ENCODE measurements at regions not wholly inside any gene's neighbourhood (a gene's known extent, or its start where the extent isn't known, plus 50 kb on each side); places are given as distances from the start of the nearest gene placed in this dataset.

DNA sequence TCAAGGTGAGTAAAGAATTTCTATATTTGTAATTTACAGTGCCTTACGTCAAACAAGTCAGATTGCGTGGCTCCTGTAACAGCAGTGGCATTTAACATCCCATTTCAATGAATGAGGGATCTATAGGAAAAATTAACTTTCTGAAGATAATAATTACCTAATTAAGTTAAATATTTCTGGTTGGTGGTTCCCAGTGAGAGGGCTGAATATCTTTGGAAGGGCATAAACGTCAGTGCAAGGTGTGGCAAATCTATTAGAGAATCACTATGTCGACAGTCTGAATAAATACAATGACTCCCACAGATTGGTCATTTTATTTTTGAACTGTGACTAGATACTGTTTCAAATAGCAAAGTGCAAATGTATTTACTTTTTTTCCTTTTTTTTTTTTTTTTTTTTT is 80.0 kb downstream of the S1PR1 start:
- no peak for DNase-seq (ENCODE audit: low read depth in 2 of 3, low spot score in 2 of 3)

DNA sequence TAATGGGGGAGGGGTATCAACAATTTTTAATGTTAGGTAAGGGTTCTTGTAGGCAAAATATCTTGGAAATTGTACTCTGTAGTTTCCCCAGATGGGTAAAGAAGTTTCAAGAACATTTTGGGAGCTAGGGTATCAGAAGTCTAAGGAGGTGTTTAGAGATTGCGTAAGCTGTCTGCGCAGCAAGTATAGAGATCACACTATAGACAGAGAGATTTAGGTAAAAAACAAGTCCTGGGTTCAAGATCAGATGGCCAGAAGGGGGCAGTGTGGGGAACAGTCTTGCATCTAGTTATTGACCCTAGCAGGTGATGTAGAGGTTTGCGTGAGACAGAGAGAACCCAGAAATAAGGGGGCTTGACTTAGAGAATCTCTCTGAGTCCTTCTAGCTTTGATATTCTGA is 80.8 kb downstream of the S1PR1 start:
- DNase-seq (ENCODE audit: low read depth in 2 of 3, low spot score in 2 of 3) = no peak

DNA sequence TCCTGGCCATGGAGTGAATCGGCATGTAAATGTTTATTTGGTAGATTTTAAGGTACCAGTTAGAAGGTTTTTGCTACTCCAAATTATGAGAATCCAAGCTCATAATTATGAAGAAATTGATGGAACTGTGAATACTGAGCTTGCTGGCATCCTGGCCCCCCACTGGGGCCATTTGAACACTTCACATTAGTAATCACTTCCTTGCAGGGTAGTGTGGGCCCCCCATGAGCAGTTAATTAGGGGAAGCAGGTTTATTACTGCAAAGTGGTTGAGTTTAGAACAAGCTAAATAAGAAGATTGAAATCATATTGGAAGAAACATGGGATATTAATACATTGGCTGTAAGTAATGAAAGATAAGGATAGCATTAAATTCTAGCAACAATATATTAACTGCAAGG is 86.7 kb downstream of the S1PR1 start:
- DNase-seq (ENCODE audit: low read depth in 2 of 3, low spot score in 2 of 3) = no peak

DNA sequence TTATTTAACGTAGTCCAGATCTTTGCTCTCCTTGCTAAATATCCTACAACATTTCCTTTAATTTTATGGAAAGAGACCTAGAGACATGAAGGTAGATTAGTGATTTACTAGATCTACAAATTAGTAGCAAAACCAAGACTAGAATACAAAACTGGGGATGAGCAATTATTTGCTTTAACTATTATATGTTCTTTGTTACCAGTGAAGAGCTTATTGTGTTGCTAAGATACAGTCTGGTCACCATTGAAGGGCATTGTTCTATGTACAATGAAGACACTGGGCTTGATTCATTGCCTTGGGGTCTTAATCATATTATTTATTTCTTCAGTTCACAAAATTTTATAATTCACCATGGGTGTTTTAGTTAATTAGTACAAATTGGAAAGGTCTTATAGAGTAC is 88.3 kb downstream of the S1PR1 start:
- DNase-seq (ENCODE audit: low read depth in 2 of 3, low spot score in 2 of 3) = no peak

DNA sequence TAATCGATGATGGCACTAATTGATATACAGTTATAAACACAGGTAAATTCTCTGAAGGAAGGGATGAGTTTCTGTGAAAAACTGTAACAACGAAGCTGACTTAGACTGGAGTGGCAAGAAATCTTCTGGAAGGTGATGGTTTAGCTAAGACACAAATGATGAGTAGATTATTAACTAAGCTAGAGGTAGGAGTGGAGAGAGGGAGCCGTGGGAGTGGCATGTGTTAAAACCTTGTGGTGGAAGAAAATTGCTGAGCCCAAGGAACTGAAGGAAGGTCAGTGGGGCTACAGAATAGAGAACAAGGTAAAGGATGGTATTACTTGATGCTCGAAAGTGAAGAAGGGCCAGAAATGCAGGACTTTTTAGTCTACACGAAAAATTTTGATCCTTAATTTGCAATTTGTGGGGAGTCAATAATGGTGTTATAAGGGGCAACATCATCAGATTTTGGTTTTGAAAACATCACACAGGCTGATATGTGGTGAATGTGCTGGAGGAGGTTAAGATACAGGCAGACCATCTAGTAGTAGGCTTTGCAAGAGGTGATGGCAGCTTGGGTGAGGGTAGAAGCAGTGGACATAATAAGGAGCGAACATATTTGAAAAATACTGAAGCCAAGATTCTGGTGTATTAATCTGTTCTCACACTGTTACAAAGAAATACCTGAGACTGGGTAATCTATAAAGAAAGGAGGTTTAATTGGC is 93.8 kb downstream of the S1PR1 start:
- DNase-seq (ENCODE audit: low read depth in 2 of 3, low spot score in 2 of 3) = no peak

DNA sequence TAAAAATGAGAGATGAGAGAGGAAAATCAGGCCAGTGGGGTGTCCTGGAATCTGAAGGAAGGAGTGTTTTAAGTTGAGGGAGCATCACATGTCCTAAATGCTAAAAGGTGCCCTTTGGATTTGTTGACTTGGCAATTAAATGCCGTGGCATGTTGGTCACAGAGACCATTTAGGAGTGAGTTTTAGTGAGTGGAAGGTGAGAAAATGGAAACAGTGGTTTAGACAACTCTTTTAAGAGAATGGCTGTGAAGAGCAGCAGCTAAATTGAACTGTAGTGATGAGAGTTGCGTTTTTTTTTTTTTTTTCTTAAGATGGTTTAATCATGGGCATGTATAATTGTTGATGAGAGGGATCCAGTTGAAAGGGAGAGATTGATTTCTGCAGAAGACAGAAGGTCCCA is 95.0 kb downstream of the S1PR1 start:
- DNase-seq (ENCODE audit: low read depth in 2 of 3, low spot score in 2 of 3) = no peak

DNA sequence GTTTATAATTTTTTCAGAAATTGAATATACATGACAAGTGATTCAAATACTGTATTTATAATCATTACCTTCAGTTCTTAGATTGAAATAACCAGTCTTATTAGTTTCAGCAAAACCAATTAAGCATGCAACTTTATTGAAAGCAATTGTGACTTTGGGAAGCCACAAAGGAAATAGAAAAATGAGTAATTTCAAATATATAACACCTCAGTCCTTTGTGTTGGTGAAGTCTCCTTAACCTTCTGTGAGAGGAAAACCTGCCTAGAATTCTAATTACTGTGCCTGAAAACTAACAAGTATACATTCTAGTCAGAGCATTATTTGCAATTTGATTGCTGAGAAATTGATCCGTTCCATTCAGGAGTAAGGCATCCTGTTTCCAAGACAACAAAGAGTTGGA is 95.8 kb downstream of the S1PR1 start:
- DNase-seq (ENCODE audit: low read depth in 2 of 3, low spot score in 2 of 3) = no peak

DNA sequence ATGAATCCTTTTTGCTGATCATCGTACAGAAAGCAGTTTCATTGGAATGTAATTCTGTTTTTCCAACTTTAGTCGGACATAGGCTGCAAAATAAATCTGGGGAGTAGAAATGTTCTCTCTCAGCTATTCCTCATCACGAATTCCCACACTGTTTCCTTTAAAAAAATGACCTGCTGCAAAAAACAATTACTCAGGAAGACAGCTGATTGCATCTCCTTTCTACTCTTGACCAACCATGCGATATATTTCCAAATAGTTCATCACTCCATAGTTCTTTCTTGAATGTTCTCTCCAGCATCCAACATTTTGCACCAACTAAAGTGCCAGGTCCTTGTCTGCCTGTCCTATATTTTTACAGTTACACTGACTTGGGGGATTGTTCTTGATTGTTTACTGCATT is 96.4 kb downstream of the S1PR1 start:
- no peak for DNase-seq (ENCODE audit: low read depth in 2 of 3, low spot score in 2 of 3)

DNA sequence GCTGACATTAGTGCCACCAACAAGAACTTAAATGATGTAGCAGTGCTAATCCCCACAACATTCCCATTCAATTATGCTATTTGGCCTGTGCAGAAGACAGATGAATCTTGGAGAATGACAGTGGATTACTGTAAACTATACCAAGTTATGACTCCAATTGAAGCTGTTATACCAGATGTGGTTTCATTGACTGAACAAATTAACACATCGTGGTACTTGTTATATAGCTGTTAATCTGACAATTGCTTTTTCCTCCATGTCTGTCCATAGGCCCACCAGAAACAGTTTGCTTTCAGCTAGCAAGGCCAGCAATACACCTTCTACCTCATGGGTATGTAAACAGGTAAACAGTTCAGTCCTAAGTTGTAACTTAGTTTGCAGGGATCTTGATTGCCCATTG is 101.1 kb downstream of the S1PR1 start:
- DNase-seq (ENCODE audit: low read depth in 2 of 3, low spot score in 2 of 3) = no peak

DNA sequence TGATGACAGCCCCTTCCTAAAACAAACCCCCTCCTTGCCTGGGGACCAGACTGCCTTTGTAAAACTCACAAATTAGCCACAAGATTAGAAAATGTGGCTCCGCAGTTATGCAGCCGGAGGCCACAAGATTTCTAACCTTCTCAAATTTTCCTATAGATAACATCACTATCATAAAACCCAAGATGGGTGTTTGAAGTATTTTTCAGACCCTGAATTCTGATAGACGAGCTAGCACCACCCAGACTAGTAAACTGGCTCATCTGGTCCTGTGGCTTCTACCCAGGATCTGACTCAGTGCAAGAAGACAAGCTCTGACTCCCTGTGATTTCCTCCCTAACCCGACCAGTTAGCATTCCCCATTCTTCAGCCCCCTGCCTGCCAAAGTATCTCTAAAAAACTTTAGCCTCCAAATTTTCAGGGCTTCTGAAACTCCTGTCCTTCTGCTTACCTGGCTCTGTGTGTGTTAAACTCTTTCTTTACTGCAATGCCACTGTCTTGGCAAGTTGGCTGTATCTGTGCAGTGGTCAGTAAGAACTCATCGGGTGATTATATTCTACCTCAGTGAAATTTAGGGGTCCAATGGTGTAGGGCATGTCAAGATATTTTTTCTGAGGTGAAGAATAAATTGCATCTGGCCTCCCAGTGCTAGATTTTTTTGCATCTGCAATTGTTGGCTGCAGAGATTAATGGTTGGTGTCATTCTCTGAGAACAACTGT is 102.1 kb downstream of the S1PR1 start:
- DNase-seq (ENCODE audit: low read depth in 2 of 3, low spot score in 2 of 3) = no peak

DNA sequence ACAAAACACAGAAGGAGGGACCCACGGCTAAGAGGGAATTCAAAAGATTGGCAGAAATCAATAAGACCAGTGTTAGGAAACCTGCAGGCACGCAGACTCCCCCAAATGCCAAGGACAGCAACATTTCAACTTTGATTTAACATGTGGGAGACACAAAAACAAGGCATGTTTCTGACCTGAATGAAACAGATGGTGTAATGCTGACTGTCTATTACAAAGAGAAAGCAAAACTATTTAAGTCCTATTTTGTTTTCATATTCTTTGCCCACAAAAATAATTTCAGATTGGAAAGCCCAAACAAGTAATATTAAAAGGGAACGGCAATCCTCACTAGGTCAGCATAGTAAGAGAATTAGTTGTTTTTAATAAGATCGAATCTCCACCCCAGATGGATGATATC is 107.9 kb downstream of the S1PR1 start:
- no peak for DNase-seq (ENCODE audit: low read depth in 2 of 3, low spot score in 2 of 3)

DNA sequence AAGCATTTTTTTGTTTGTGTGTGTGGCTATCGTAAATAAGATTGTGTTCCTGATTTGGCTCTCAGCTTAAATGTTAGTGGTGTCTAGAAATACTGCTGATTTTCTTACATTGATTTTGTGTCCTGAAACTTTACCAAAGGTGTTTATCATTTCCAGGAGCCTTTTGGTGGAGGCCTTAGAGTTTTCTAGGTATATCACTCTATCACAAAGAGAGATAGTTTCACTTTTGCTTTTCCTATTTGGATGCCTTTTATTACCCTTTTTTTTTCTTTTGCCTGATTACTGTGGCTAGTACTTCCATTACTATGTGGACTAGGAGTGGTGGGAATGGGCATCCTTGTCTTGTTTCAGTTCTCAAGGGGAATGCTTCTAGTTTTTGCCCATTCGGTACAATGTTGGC is 109.6 kb downstream of the S1PR1 start:
- no peak for DNase-seq (ENCODE audit: low read depth in 2 of 3, low spot score in 2 of 3)

DNA sequence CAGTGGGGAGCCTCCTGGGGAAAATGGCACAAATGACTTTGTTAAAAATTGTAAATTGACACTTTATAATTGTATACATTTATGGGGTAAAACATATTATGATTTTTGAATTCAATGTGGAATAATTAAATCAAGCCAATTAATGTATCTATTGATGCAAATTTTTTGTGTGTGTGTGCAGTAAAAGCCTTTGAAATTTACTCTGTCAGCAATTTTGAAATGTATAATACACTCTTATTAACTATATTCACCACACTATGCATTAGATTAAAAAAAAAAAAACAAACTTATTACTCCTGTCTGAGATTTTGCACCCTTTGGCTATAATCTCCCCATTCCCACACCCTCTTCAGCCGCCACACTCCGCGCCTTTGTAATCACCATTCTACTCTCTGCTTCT is 119.2 kb downstream of the S1PR1 start:
- no peak for DNase-seq (ENCODE audit: low read depth in 2 of 3, low spot score in 2 of 3)

DNA sequence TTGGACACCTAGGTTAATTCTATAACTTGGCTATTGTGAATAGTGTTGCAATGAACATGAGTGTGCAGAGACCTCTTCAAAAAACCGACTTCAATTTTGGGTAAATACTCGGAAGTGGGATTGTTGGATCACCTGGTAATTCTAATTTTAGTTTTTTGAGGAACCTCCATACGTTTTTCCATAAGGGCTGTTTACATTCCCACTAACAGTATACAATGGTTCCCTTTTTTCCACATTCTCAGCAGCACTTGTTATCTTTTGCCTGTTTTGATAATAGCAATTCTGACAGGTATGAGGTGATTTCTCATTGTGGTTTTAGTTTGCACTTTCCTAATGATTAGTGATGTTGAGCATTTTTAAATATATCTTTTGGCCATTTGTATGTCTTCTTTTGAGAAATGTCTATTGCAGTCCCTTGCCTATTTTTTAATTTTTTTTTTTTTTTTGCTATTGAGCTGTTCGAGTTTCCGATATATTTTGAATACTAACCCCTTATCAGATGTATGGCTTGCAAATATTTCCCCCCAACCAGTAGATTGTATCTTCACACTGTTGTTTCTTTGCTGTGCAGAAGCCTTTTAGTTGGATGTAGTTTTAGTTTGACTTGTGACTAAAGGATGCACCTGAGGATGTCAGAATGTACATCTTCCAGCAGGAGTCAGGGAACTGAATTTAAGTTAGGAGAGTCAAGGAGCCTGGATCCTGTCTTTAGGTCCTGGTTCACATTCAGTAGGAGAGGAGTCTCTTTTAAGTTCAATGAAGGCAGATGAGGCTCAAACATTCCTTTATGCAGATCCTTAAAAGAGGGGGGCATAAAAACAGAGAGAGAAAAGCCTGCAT is 120.0 kb downstream of the S1PR1 start:
- no peak for DNase-seq (ENCODE audit: low read depth in 2 of 3, low spot score in 2 of 3)

DNA sequence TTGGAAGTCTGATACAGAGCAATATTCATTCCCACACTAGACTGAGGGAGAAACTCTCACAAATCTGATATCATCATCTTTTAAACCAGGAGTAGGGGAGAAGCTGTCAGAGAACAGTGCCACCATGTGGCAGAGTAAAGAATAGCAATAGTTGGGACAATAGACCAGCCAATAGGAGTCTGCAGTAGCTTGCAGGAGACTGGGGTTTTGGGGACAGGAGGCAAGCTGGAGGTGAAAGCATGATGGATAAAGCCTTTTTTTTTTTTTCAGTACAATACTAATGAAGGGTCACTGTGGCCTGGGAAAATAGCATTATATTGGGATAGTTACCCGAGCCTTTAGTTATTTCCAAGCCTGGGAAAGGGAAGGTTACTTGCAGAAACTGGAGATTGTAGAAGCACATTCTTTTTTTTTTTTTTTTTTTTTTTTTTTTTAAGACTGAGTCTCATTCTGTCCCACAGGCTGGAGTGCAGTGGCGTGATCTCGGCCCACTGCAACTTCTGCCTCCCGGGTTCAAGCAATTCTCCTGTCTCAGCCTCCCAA is 120.7 kb downstream of the S1PR1 start:
- peak in 2 of 3 experiments; percentile 19 to 36 for DNase-seq (ENCODE audit: low read depth in 2 of 3, low spot score in 2 of 3)

DNA sequence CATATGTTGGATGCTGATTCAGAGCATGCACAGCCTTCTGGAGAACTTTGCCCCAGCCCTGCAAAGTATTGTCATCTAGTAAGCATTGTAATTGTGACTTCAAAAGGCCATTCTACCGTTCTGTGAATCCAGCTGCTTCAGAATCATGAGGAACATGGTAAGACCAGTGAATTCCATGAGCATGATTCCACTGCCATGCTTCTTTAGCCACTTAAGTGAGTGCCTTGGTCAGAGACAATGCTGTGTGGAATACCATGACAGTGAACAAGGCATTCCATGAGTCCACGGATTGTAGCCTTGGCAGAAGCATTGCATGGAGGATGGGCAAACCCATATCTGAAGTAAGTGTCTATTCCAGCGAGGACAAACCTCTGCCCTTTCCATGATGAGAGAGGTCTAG is 123.7 kb downstream of the S1PR1 start:
- DNase-seq (ENCODE audit: low read depth in 2 of 3, low spot score in 2 of 3) = no peak

DNA sequence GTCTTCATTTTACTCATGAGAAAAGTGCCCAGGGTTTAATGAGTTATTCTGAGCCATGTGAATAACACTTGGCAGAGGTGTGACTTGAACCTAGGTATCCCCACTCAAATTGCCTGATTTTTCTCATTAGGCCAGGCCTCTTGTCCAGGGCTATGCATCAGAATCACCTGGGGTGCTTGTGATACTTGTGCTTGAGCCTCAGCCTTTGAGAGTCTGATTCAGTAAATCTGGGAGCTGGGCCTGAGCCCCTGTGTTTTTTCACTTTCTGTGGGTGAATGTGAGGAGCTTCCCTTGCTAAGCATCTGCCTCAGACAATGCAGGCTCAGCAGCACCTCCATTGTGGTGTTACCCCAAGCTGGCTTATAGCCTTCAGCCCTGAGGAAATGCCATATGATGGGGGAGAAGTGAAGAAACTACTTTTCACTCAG is 127.1 kb downstream of the S1PR1 start:
- no peak for DNase-seq (ENCODE audit: low read depth in 2 of 3, low spot score in 2 of 3)

DNA sequence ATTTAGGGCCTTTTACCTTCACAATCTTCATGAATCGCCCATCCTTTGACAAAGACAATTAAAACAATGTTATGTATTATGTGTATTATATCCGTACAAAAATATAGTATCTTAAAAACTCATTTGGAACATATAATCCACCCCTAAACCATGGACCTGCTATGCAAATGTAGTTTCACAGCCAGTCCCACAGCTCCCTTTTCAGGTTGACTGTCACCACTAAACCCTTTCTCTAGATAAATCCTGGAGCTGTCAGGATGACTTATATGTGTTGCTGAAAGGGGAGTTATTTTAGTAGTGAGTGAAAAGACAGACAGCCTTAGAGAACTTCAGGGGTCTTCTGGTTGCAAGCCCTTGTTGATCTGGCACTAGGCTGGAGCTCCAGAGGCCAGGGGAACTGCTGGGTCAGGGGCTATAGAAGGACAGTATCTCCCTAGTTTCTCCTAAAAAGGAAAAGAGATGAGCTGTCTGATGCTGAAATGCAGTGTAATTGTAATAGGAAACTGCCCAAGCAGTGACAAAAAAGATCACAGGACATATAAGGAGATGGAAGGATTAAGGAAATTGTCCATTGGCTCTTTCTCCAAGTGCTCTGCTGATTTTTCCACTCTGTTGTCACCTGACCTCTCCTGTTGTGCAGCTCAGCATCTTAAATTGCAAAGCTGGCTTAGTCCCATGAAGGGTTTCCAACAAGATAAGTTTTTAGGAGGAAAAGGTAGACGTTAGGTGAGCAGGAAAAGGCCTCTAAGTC is 127.7 kb downstream of the S1PR1 start:
- DNase-seq (ENCODE audit: low read depth in 2 of 3, low spot score in 2 of 3) = no peak

DNA sequence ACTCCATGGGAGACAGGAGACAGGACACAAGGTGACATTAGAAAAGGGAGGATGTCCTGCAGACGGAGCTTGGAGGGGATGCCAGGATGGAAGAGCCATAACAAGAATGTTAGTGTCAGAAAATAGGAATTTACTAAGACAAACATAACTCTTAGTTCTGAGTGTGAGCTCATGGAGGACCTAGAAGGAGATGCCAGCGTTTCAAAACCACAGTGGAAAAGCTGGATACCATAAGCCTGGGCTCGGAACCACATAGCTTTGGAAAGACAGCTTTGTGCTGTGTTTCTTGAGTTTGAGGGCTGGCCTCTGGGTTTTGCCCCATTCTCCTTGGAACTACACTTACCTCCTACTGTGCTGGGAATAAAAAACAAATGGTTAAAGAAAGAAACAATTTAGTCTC is 128.4 kb downstream of the S1PR1 start:
- DNase-seq (ENCODE audit: low read depth in 2 of 3, low spot score in 2 of 3) = no peak

DNA sequence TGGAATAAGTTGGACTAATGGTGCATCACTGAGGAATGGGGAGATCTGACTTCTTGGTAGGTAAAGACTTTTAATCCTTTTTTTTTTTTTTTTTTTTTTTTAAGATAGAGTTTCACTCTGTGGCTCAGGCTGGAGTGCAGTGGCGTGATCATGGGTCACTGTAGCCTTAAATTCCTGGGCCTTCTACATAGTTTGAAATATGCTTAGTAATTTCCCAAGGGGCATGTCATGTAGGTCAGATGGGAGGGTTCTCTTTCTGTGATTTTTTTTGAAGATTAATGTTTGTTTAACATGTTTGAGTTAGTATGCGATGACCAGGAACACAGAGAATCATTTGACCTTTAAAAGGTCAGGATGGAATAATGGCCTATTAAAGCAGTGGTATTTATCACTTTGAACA is 129.1 kb downstream of the S1PR1 start:
- no peak for DNase-seq (ENCODE audit: low read depth in 2 of 3, low spot score in 2 of 3)

All from activated CD8-positive, alpha-beta memory T cell treated with anti-CD3 and anti-CD28 coated beads for 48 hours (primary cell).